ENCODE measurements at regions not wholly inside any gene's neighbourhood (a gene's known extent, or its start where the extent isn't known, plus 50 kb on each side); places are given as distances from the start of the nearest gene placed in this dataset.

- Histone ChIP-seq H3K36me3 (ENCODE audit: control insufficient read depth, insufficient read depth, low read length) (no peaks in the 10 kb centered on the region), H3K27ac (ENCODE audit: low read length) (no peak overlapping the region), H3K4me1 (ENCODE audit: control insufficient read depth, insufficient read depth, low read length) (no peaks in the 10 kb centered on the region), H3K27me3 (ENCODE audit: control insufficient read depth, insufficient read depth, low read length) (no peaks in the 10 kb centered on the region), H3K9me3 (ENCODE audit: control insufficient read depth, insufficient read depth, low read depth, low read length) (no peaks in the 10 kb centered on the region), H3K4me3 (ENCODE audit: low read depth in 2 of 2, low read length in 2 of 2) (no peak overlapping the region)
- ATAC-seq (no peak), DNase-seq (ENCODE audit: low read depth, low spot score) (no peak)
- no peak for TF ChIP-seq SIN3A (IDR thresholded peaks at IDR 0.05; ENCODE audit: borderline replicate concordance, insufficient read depth, low read depth, low read length)
- no peak for TF ChIP-seq CTCF (IDR thresholded peaks at IDR 0.05)
- TF ChIP-seq, protein P1, sequence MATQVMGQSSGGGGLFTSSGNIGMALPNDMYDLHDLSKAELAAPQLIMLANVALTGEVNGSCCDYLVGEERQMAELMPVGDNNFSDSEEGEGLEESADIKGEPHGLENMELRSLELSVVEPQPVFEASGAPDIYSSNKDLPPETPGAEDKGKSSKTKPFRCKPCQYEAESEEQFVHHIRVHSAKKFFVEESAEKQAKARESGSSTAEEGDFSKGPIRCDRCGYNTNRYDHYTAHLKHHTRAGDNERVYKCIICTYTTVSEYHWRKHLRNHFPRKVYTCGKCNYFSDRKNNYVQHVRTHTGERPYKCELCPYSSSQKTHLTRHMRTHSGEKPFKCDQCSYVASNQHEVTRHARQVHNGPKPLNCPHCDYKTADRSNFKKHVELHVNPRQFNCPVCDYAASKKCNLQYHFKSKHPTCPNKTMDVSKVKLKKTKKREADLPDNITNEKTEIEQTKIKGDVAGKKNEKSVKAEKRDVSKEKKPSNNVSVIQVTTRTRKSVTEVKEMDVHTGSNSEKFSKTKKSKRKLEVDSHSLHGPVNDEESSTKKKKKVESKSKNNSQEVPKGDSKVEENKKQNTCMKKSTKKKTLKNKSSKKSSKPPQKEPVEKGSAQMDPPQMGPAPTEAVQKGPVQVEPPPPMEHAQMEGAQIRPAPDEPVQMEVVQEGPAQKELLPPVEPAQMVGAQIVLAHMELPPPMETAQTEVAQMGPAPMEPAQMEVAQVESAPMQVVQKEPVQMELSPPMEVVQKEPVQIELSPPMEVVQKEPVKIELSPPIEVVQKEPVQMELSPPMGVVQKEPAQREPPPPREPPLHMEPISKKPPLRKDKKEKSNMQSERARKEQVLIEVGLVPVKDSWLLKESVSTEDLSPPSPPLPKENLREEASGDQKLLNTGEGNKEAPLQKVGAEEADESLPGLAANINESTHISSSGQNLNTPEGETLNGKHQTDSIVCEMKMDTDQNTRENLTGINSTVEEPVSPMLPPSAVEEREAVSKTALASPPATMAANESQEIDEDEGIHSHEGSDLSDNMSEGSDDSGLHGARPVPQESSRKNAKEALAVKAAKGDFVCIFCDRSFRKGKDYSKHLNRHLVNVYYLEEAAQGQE (IDR thresholded peaks at IDR 0.05; ENCODE audit: insufficient read depth in 1 of 2, low read depth in 2 of 2, low read length in 1 of 2) = no peak
- TF ChIP-seq POLR2AphosphoS5 (IDR thresholded peaks at IDR 0.05; ENCODE audit: low read depth, low read length) = no peak
- TF ChIP-seq TCF7L2 (IDR thresholded peaks at IDR 0.05; ENCODE audit: low read depth, low read length) = no peak
- CTCF ChIA-PET = no interaction called here
- intact Hi-C loops (cut with micrococcal nuclease; ENCODE audit: unreplicated experiment) (no loop called here), in situ Hi-C loops (cut with HindIII; ENCODE audit: low pct_unique_long_range_greater_than_20kb, low sequenced_read_pairs) (no loop called here)
- BruUV-seq (replicated peaks) = no TSS peak
- POLR2A ChIA-PET = no interaction called here
Measured at GRCh38 chr2:186085226-186085625, 346.6 kb downstream of the FSIP2 start.

DNA sequence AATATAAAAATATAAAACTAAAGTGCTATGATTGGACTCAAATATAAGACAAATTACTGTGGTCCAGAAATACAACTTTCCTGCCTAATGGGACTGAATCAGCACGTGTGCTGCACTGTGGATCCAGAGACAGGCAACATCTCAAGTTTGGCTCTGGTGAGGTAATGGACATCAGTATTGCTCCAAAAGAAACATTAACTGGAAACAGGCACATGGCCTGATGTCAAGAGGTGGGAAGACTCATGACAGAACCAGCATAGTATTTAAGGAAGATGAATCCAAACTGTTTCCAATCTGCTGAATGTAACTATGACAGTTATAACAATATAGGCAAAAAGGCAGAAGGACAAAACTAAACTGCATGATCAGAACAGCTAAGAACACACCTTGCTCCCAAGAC, 354.6 kb downstream of the FSIP2 start:
- POLR2A ChIA-PET = no interaction called here

More for the DNA sequence above, 354.6 kb downstream of the FSIP2 start:
- H3K27ac ChIP-seq (ENCODE audit: low read length) = no peak overlapping the region
- DNase-seq (ENCODE audit: low read depth, low spot score) (no peak), ATAC-seq (no peak)
- no peaks in the 10 kb centered on the region for H3K36me3 ChIP-seq (ENCODE audit: control insufficient read depth, insufficient read depth, low read length)
- H3K9me3 ChIP-seq (ENCODE audit: control insufficient read depth, insufficient read depth, low read depth, low read length) = no peaks in the 10 kb centered on the region; the same call in 1 of the 2 replicates
- H3K4me3 ChIP-seq (ENCODE audit: low read depth in 2 of 2, low read length in 2 of 2) = no peak overlapping the region
- intact Hi-C loops (cut with micrococcal nuclease; ENCODE audit: unreplicated experiment) (no loop called here), in situ Hi-C loops (cut with HindIII; ENCODE audit: low pct_unique_long_range_greater_than_20kb, low sequenced_read_pairs) (no loop called here)
- TF ChIP-seq POLR2AphosphoS5 (IDR thresholded peaks at IDR 0.05; ENCODE audit: low read depth, low read length) = no peak
- TF ChIP-seq CTCF (IDR thresholded peaks at IDR 0.05) = no peak
- TF ChIP-seq SIN3A (IDR thresholded peaks at IDR 0.05; ENCODE audit: borderline replicate concordance, insufficient read depth, low read depth, low read length) = no peak
- TF ChIP-seq, protein P1 (IDR thresholded peaks at IDR 0.05; ENCODE audit: insufficient read depth in 1 of 2, low read depth in 2 of 2, low read length in 1 of 2) = no peak
- no peak for TF ChIP-seq TCF7L2 (IDR thresholded peaks at IDR 0.05; ENCODE audit: low read depth, low read length)
- H3K4me1 ChIP-seq (ENCODE audit: control insufficient read depth, insufficient read depth, low read length) = no peaks in the 10 kb centered on the region
- no TSS peak for BruUV-seq (replicated peaks)
- CTCF ChIA-PET = no interaction called here
- no peaks in the 10 kb centered on the region for H3K27me3 ChIP-seq (ENCODE audit: control insufficient read depth, insufficient read depth, low read length)

All from Panc1 (cell line).